H1 (cell line): ENCODE measurements at regions not wholly inside any gene's neighbourhood (a gene's known extent, or its start where the extent isn't known, plus 50 kb on each side); places are given as distances from the start of the nearest gene placed in this dataset.

Experiments used
- CTCF ChIA-PET: fragments of 300-600 bp; sonication (Branson Sonifier 250); formaldehyde crosslinking; loops from one replicate; lab custom pipeline; 2021; ENCODE audit not compliant: partially characterized antibody; lab: Charles Lee
- POLR2A ChIA-PET: fragments of 300-600 bp; sonication (Branson Sonifier 250); formaldehyde crosslinking; loops from one replicate; lab custom pipeline; 2021; ENCODE audit warnings: inconsistent platforms; ENCODE audit not compliant: partially characterized antibody; lab: Charles Lee
- DNase-seq, 2 experiments: peaks; one replicate each; pipeline versions ENCODE4 v3.0.0 to v3.0.0-alpha.2; 2010 to 2022; ENCODE audit warnings: low spot score in 2 of 2, low read depth in 1 of 2, mixed read lengths in 1 of 2
- FAIRE-seq: peaks from 2 replicates; lab custom pipeline; 2011; peaks lifted over from hg19 to GRCh38; lab: Jason Lieb, UNC
- H2AFZ ChIP-seq: 2 replicates; pipeline ENCODE4 v1.8.1; 2012; ENCODE audit warnings: low read length, inconsistent platforms
- H2AK5ac ChIP-seq: 2 replicates; pipeline ENCODE4 v1.6.1; 2013; ENCODE audit warnings: low read depth, low read length
- H2BK120ac ChIP-seq: replicated peaks from 2 replicates; pipeline ENCODE3; 2013; ENCODE audit warnings: low read depth, low read length, inconsistent platforms
- H2BK12ac ChIP-seq: 2 replicates; pipeline ENCODE4 v1.6.1; 2013; ENCODE audit warnings: low read depth, low read length
- H2BK15ac ChIP-seq: 2 replicates; pipeline ENCODE4 v1.6.1; 2013; ENCODE audit warnings: low read length
- H2BK20ac ChIP-seq: 2 replicates; pipeline ENCODE4 v1.6.1; 2013; ENCODE audit warnings: low read length
- H2BK5ac ChIP-seq: 2 replicates; pipeline ENCODE4 v1.6.1; 2013; ENCODE audit warnings: low read depth, low read length
- H3K14ac ChIP-seq: 2 replicates; pipeline ENCODE4 v1.6.1; 2013; ENCODE audit warnings: inconsistent platforms; ENCODE audit not compliant: insufficient read length
- H3K18ac ChIP-seq: 2 replicates; pipeline ENCODE4 v1.6.1; 2013; ENCODE audit warnings: low read length; ENCODE audit errors: extremely low read depth
- H3K23ac ChIP-seq: 2 replicates; pipeline ENCODE4 v1.6.1; 2013; ENCODE audit warnings: inconsistent platforms; ENCODE audit not compliant: insufficient read length
- H3K23me2 ChIP-seq: 2 replicates; pipeline ENCODE4 v1.6.1; 2013; ENCODE audit warnings: low read depth, low read length
- H3K27ac ChIP-seq: 2 replicates; pipeline ENCODE4 v1.6.1; 2011; ENCODE audit warnings: low read depth, low read length, inconsistent platforms
- H3K27me3 ChIP-seq, 4 experiments: replicated peaks in 1 of 4; 1 replicate in 1 of 4; 2 replicates in 3 of 4; pipeline versions ENCODE4 v1.6.1 to v1.8.1; 2011 to 2013; ENCODE audit warnings: low read length in 3 of 4, mild to moderate bottlenecking in 3 of 4, inconsistent platforms in 2 of 4, mixed read lengths in 2 of 4, moderate library complexity in 1 of 4; ENCODE audit not compliant: control insufficient read depth in 3 of 4, insufficient read depth in 3 of 4; ENCODE audit errors: extremely low read depth in 1 of 4
- H3K36me3 ChIP-seq, 4 experiments: 2 replicates each; pipeline versions ENCODE4 v1.6.1 to v1.8.1; 2011 to 2013; ENCODE audit warnings: mild to moderate bottlenecking in 4 of 4, low read length in 3 of 4, moderate library complexity in 2 of 4, control low read depth in 1 of 4, inconsistent platforms in 1 of 4; ENCODE audit not compliant: insufficient read depth in 4 of 4, control insufficient read depth in 2 of 4
- H3K4ac ChIP-seq: replicated peaks from 2 replicates; pipeline ENCODE3; 2013; ENCODE audit warnings: low read length, low read depth, mixed read lengths, inconsistent platforms; ENCODE audit not compliant: insufficient read length
- H3K4me1 ChIP-seq, 4 experiments: replicated peaks in 1 of 4; 1 replicate in 1 of 4; 2 replicates in 3 of 4; pipeline versions ENCODE4 v1.6.1 to v1.8.1; 2011 to 2013; ENCODE audit warnings: low read length in 3 of 4, inconsistent platforms in 2 of 4, mixed read lengths in 1 of 4; ENCODE audit not compliant: insufficient read depth in 4 of 4, control insufficient read depth in 3 of 4
- H3K4me2 ChIP-seq, 2 experiments: 2 replicates each; pipeline versions ENCODE4 v1.6.1 to v1.8.1; 2011 to 2013; ENCODE audit warnings: low read depth in 2 of 2, low read length in 2 of 2, control low read depth in 1 of 2, inconsistent platforms in 1 of 2, mild to moderate bottlenecking in 1 of 2; ENCODE audit not compliant: insufficient read depth in 1 of 2
- H3K4me3 ChIP-seq, 4 experiments: fragments of 200-600, 300-600 bp in 1 of 4; sonication (generic), shearing (Covaris generic), sonication (Bioruptor Twin) in 1 of 4; 2 replicates each; pipeline versions ENCODE4 v1.5.1 to v1.8.1; 2011 to 2016; ENCODE audit warnings: low read length in 4 of 4, low read depth in 3 of 4, control low read depth in 2 of 4, inconsistent platforms in 2 of 4, mild to moderate bottlenecking in 2 of 4, mixed read lengths in 1 of 4, moderate library complexity in 1 of 4; ENCODE audit not compliant: insufficient read depth in 2 of 4; ENCODE audit errors: extremely low read depth in 1 of 4
- H3K56ac ChIP-seq: replicated peaks from 2 replicates; pipeline ENCODE3; 2013; ENCODE audit warnings: low read depth, mild to moderate bottlenecking, mixed read lengths, low read length, inconsistent platforms; ENCODE audit not compliant: insufficient read length
- H3K79me1 ChIP-seq: 2 replicates; pipeline ENCODE4 v1.6.1; 2013; ENCODE audit warnings: low read depth, low read length, control low read depth
- H3K79me2 ChIP-seq, 2 experiments: 2 replicates each; pipeline versions ENCODE4 v1.6.1 to v1.8.1; 2012 to 2013; ENCODE audit warnings: low read length in 2 of 2, mild to moderate bottlenecking in 2 of 2, inconsistent platforms in 1 of 2; ENCODE audit not compliant: insufficient read depth in 2 of 2, control insufficient read depth in 1 of 2
- H3K9ac ChIP-seq, 4 experiments: replicated peaks in 1 of 4; 1 replicate in 1 of 4; 2 replicates in 3 of 4; pipeline versions ENCODE4 v1.6.1 to v1.8.1; 2011 to 2013; ENCODE audit warnings: low read depth in 3 of 4, low read length in 3 of 4, control low read depth in 2 of 4, mild to moderate bottlenecking in 2 of 4, moderate library complexity in 2 of 4, inconsistent platforms in 1 of 4; ENCODE audit errors: extremely low read depth in 1 of 4
- H3K9me3 ChIP-seq, 2 experiments: 2 replicates each; pipeline versions ENCODE4 v1.6.1 to v1.8.1; 2012 to 2013; ENCODE audit warnings: mild to moderate bottlenecking in 2 of 2, moderate library complexity in 2 of 2, control low read depth in 1 of 2, inconsistent platforms in 1 of 2, low read depth in 1 of 2, low read length in 1 of 2, mixed read lengths in 1 of 2; ENCODE audit not compliant: insufficient read depth in 2 of 2
- H4K20me1 ChIP-seq, 2 experiments: replicated peaks in 1 of 2; 2 replicates each; pipeline versions ENCODE3 to v1.8.1; 2011 to 2013; ENCODE audit warnings: inconsistent platforms in 2 of 2, low read length in 2 of 2, mild to moderate bottlenecking in 1 of 2; ENCODE audit not compliant: insufficient read depth in 2 of 2, control insufficient read depth in 1 of 2
- H4K5ac ChIP-seq: 2 replicates; pipeline ENCODE4 v1.6.1; 2013; ENCODE audit warnings: low read length, low read depth, mixed read lengths, inconsistent platforms; ENCODE audit not compliant: insufficient read length
- H4K8ac ChIP-seq: 2 replicates; pipeline ENCODE4 v1.8.0; 2013; ENCODE audit warnings: mild to moderate bottlenecking, moderate library complexity, low read length, inconsistent platforms; ENCODE audit not compliant: insufficient read depth; ENCODE audit errors: extremely low read depth
- H4K91ac ChIP-seq: replicated peaks from 2 replicates; pipeline ENCODE3; 2013; ENCODE audit warnings: low read length, mixed read lengths, inconsistent platforms; ENCODE audit not compliant: insufficient read length
- EZH2 ChIP-seq: fragments of 200-600 bp; sonication (generic); IDR thresholded peaks from 2 replicates; pipeline ENCODE4 v1.7.1; 2012; ENCODE audit warnings: low read depth, mild to moderate bottlenecking, moderate library complexity, low read length, inconsistent platforms; ENCODE audit not compliant: severe bottlenecking
- MAX ChIP-seq: IDR thresholded peaks from 2 replicates; pipeline ENCODE4 v1.6.1; 2012; ENCODE audit warnings: inconsistent platforms
- SIN3A ChIP-seq, 2 experiments: IDR thresholded peaks in 1 of 2; conservative IDR thresholded peaks in 1 of 2; 2 replicates each; pipeline ENCODE4 v1.6.1; 2011 to 2012; ENCODE audit warnings: low read length in 2 of 2, improper control_type of control experiment in 1 of 2, low read depth in 1 of 2, mild to moderate bottlenecking in 1 of 2
- SIRT6 ChIP-seq: IDR thresholded peaks from one replicate; pipeline ENCODE4 v1.7.1; 2012; ENCODE audit warnings: low read length, inconsistent platforms
- SIX5 ChIP-seq: IDR thresholded peaks from 2 replicates; pipeline ENCODE4 v1.6.1; 2011; ENCODE audit warnings: mild to moderate bottlenecking, low read depth, low read length
- SP4 ChIP-seq: IDR thresholded peaks from 2 replicates; pipeline ENCODE4 v1.6.1; 2012; ENCODE audit warnings: low read length, inconsistent platforms
- TAF7 ChIP-seq: optimal IDR thresholded peaks from 2 replicates; pipeline ENCODE3; 2011; ENCODE audit warnings: low read depth, mild to moderate bottlenecking, inconsistent platforms, low read length, moderate library complexity, borderline replicate concordance
- ZNF274 ChIP-seq: IDR thresholded peaks from 2 replicates; pipeline ENCODE4 v1.7.0; 2012; ENCODE audit warnings: low read length, borderline replicate concordance; ENCODE audit errors: extremely low read depth
- whole genome bisulfite sequencing, 2 experiments: shearing (Covaris generic) in 1 of 2; methylation state at CpG; one replicate each; pipeline versions ENCODE4 v1.1.6 to v1.1.7; 2013 to 2015; ENCODE audit warnings: low lambda C conversion rate in 2 of 2, mixed read lengths in 2 of 2, inconsistent platforms in 1 of 2, low coverage in 1 of 2, missing lambda C conversion rate in 1 of 2; ENCODE audit not compliant: insufficient replicate concordance in 2 of 2, insufficient coverage in 1 of 2, insufficient read length in 1 of 2; ENCODE audit errors: extremely low coverage in 1 of 2, missing lambda C conversion rate in 1 of 2; 5-methylcytosine and 5-hydroxymethylcytosine counted together
- TF ChIP-seq, protein P1 (sequence below): IDR thresholded peaks from 2 replicates; pipeline ENCODE4 v1.6.1; 2011; ENCODE audit warnings: low read length, improper control_type of control experiment

- H3K4me2 ChIP-seq, result no peak overlapping the region
- H4K20me1 ChIP-seq, result no peaks in the 10 kb centered on the region
- CTCF ChIA-PET, result no interaction called here
- H3K14ac ChIP-seq, result no peak overlapping the region
- TF ChIP-seq, protein P1, sequence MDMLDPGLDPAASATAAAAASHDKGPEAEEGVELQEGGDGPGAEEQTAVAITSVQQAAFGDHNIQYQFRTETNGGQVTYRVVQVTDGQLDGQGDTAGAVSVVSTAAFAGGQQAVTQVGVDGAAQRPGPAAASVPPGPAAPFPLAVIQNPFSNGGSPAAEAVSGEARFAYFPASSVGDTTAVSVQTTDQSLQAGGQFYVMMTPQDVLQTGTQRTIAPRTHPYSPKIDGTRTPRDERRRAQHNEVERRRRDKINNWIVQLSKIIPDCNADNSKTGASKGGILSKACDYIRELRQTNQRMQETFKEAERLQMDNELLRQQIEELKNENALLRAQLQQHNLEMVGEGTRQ, result no peak
- TF ChIP-seq EZH2 (no peak), ZNF274 (no peak), SIX5 (no peak), SP4 (no peak), SIRT6 (no peak), TAF7 (no peak), MAX (no peak), SIN3A (conservative IDR thresholded peaks at IDR 0.05 in 1 of 2, IDR thresholded peaks at IDR 0.05 in 1 of 2; ENCODE audit: low read depth in 1 of 2, low read length in 2 of 2) (no peak)
- no peak overlapping the region for H2BK12ac ChIP-seq
- no peak overlapping the region for H4K8ac ChIP-seq
- H3K9ac ChIP-seq, result no peak overlapping the region
- H3K4ac ChIP-seq, result no peak overlapping the region
- no peaks in the 10 kb centered on the region for H3K36me3 ChIP-seq
- no peak overlapping the region for H2BK120ac ChIP-seq
- H3K23ac ChIP-seq, result no peak overlapping the region
- no peak overlapping the region for H2BK15ac ChIP-seq
- FAIRE-seq (no peak), DNase-seq (no peak)
- H2BK20ac ChIP-seq, result no peak overlapping the region
- POLR2A ChIA-PET, result no interaction called here
- no peak overlapping the region for H2AFZ ChIP-seq
- no peaks in the 10 kb centered on the region for H3K23me2 ChIP-seq
- H3K27ac ChIP-seq, result no peak overlapping the region
- no peaks in the 10 kb centered on the region for H3K79me1 ChIP-seq
- no peak overlapping the region for H3K18ac ChIP-seq
- H4K5ac ChIP-seq, result no peak overlapping the region
- no peak overlapping the region for H4K91ac ChIP-seq
- H3K4me1 ChIP-seq, result peaks cover 0 to 4% (median under 1%) of the 10 kb centered on the region in 4 experiments; a peak in 2 of 7 replicates
- 64% methylated on average over 4 of the region's 4 CpGs; no CpG with 5 or more reads in 1 of the 2 experiments for WGBS, 2 experiments
- H3K27me3 ChIP-seq, result no peaks in the 10 kb centered on the region
- no peaks in the 10 kb centered on the region for H3K9me3 ChIP-seq
- H3K4me3 ChIP-seq, result no peak overlapping the region
- no peak overlapping the region for H3K56ac ChIP-seq
- no peak overlapping the region for H2BK5ac ChIP-seq
- no peak overlapping the region for H2AK5ac ChIP-seq
- no peaks in the 10 kb centered on the region for H3K79me2 ChIP-seq
These were observed 978.6 kb downstream of the PLOD2 start for GRCh38 chr3:145182196-145182911.
